H1 (cell line): ENCODE measurements at regions not wholly inside any gene's neighbourhood (a gene's known extent, or its start where the extent isn't known, plus 50 kb on each side); places are given as distances from the start of the nearest gene placed in this dataset.

Experiments used
- CHD7 ChIP-seq: fragments of 300-600 bp; sonication (generic); IDR thresholded peaks from 2 replicates; pipeline ENCODE4 v1.7.1; 2012; ENCODE audit warnings: low read length, moderate library complexity, mild to moderate bottlenecking, inconsistent platforms; ENCODE audit not compliant: insufficient replicate concordance
- RAD21 ChIP-seq, 2 experiments: IDR thresholded peaks in 1 of 2; conservative IDR thresholded peaks in 1 of 2; 2 replicates each; pipeline ENCODE4 v1.6.1; 2011; ENCODE audit warnings: low read depth in 2 of 2, low read length in 2 of 2, improper control_type of control experiment in 1 of 2, inconsistent platforms in 1 of 2, mild to moderate bottlenecking in 1 of 2, moderate library complexity in 1 of 2
- TF ChIP-seq, protein P1 (sequence below), 3 experiments: IDR thresholded peaks; 1 replicate in 2 of 3; 2 replicates in 1 of 3; pipeline versions ENCODE4 v1.5.1 to v1.6.1; 2011; ENCODE audit warnings: low read length in 3 of 3, mild to moderate bottlenecking in 3 of 3, inconsistent platforms in 2 of 3, low read depth in 1 of 3, moderate library complexity in 1 of 3; ENCODE audit not compliant: insufficient read depth in 1 of 3; ENCODE audit errors: control extremely low read depth in 1 of 3

- TF ChIP-seq CHD7 (no peak), RAD21 (IDR thresholded peaks at IDR 0.05 in 1 of 2, conservative IDR thresholded peaks at IDR 0.05 in 1 of 2; ENCODE audit: low read depth in 2 of 2, low read length in 2 of 2) (peak; percentile 53 to 68)
- TF ChIP-seq, protein P1, sequence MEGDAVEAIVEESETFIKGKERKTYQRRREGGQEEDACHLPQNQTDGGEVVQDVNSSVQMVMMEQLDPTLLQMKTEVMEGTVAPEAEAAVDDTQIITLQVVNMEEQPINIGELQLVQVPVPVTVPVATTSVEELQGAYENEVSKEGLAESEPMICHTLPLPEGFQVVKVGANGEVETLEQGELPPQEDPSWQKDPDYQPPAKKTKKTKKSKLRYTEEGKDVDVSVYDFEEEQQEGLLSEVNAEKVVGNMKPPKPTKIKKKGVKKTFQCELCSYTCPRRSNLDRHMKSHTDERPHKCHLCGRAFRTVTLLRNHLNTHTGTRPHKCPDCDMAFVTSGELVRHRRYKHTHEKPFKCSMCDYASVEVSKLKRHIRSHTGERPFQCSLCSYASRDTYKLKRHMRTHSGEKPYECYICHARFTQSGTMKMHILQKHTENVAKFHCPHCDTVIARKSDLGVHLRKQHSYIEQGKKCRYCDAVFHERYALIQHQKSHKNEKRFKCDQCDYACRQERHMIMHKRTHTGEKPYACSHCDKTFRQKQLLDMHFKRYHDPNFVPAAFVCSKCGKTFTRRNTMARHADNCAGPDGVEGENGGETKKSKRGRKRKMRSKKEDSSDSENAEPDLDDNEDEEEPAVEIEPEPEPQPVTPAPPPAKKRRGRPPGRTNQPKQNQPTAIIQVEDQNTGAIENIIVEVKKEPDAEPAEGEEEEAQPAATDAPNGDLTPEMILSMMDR (IDR thresholded peaks at IDR 0.05; ENCODE audit: control extremely low read depth in 1 of 3, insufficient read depth in 1 of 3, low read depth in 1 of 3, low read length in 3 of 3) = peak in 2 of 3 experiments; percentile 14 to 48; a peak in 2 of 4 replicates
Measured at GRCh38 chr1:245079021-245079609, 75.7 kb upstream of the KIF26B start (continued).
